GM23338 (cell line): ENCODE measurements at regions not wholly inside any gene's neighbourhood (a gene's known extent, or its start where the extent isn't known, plus 50 kb on each side); places are given as distances from the start of the nearest gene placed in this dataset.

ENCODE experiments used
- CTCF ChIP-seq, 2 experiments: fragments of 200-600 bp in 1 of 2; sonication (generic) in 1 of 2; conservative IDR thresholded peaks; 2 replicates each; pipeline versions ENCODE4 v1.5.1 to v1.6.1; 2016 to 2017; ENCODE audit warnings: antibody characterized with exemption in 2 of 2, low read depth in 2 of 2, mild to moderate bottlenecking in 2 of 2, moderate library complexity in 1 of 2
- EZH2 ChIP-seq: fragments of 200-600 bp; sonication (generic); IDR thresholded peaks from one replicate; pipeline ENCODE4 v1.8.0; 2017; ENCODE audit warnings: antibody characterized with exemption, mild to moderate bottlenecking, low read depth; ENCODE audit not compliant: unreplicated experiment

- TF ChIP-seq CTCF (conservative IDR thresholded peaks at IDR 0.05; ENCODE audit: low read depth in 2 of 2), result no peak
- TF ChIP-seq EZH2, result no peak
These were observed 104.5 kb upstream of the MED13L start for GRCh38 chr12:116381744-116382685.
